ENCODE measurements at regions not wholly inside any gene's neighbourhood (a gene's known extent, or its start where the extent isn't known, plus 50 kb on each side); places are given as distances from the start of the nearest gene placed in this dataset.
"Not testable (repeated sequence)": the region's sequence is repeated elsewhere in the genome, so short reads cannot be mapped to it uniquely, and the experiment has no call there.

DNA sequence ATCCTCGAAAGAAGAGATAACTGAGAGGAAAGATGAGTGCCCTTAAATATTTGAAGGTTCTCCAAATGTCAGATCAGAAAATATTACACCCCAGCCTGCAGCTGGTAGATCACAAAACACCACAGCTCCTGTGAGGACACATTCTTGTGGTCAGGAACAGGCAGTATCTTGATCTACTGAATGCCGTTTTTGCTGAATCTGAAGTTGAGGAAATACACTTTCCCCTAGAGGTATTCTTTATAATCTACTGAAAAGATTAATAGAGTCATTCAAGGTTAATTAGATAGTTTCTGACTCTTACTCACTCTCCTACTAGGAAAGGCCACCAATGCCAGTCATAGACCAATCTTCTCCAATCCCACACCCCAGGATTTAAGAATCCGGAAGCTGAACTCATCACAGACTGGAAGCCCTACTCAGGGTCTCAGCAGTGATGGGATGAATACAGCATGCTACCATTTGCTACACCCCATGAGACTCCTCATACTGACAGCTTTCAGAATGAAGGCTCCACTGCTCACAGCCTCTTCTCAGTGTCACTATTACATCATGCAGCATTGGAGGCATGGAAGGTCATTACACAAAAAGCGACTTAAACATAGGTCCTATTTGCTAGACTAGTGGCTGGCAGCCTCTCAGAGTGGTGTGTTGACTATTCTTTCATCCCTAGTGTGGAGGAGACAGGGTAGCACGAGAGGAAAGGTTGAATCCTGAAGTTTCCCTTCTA is 143.9 kb upstream of the SLC1A3 start:
- H3K27ac ChIP-seq = no peak overlapping the region
- H3K4me3 ChIP-seq (ENCODE audit: low read depth in 1 of 2, low read length in 1 of 2) = no peak overlapping the region
- H3K9me3 ChIP-seq = no peaks in the 10 kb centered on the region
- no peaks in the 10 kb centered on the region for H3K27me3 ChIP-seq
- H3K4me1 ChIP-seq (ENCODE audit: control insufficient read depth in 1 of 2, insufficient read depth in 1 of 2, low read depth in 1 of 2, low read length in 1 of 2) = no peaks in the 10 kb centered on the region
- TF ChIP-seq, protein P1, sequence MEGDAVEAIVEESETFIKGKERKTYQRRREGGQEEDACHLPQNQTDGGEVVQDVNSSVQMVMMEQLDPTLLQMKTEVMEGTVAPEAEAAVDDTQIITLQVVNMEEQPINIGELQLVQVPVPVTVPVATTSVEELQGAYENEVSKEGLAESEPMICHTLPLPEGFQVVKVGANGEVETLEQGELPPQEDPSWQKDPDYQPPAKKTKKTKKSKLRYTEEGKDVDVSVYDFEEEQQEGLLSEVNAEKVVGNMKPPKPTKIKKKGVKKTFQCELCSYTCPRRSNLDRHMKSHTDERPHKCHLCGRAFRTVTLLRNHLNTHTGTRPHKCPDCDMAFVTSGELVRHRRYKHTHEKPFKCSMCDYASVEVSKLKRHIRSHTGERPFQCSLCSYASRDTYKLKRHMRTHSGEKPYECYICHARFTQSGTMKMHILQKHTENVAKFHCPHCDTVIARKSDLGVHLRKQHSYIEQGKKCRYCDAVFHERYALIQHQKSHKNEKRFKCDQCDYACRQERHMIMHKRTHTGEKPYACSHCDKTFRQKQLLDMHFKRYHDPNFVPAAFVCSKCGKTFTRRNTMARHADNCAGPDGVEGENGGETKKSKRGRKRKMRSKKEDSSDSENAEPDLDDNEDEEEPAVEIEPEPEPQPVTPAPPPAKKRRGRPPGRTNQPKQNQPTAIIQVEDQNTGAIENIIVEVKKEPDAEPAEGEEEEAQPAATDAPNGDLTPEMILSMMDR (IDR thresholded peaks at IDR 0.05) = no peak
- no peaks in the 10 kb centered on the region for H3K36me3 ChIP-seq

DNA sequence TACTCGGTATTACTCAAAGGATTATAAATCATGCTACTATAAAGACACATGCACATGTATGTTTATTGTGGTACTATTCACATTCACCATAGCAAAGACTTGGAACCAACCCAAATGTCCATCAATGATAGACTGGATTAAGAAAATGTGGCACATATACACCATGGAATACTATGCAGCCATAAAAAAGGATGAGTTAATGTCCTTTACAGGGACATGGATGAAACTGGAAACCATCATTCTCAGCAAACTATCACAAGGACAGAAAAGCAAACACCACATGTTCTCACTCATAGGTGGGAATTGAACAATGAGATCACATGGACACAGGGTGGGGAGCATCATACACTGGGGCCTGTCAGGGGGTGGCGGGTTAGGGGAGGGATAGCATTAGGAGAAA is 130.5 kb upstream of the SLC1A3 start:
- not testable (repeated sequence) for H3K27ac ChIP-seq; H3K9me3 ChIP-seq; H3K4me1 ChIP-seq (ENCODE audit: control insufficient read depth in 1 of 2, insufficient read depth in 1 of 2, low read depth in 1 of 2, low read length in 1 of 2); H3K4me3 ChIP-seq (ENCODE audit: low read depth in 1 of 2, low read length in 1 of 2); H3K27me3 ChIP-seq; H3K36me3 ChIP-seq

DNA sequence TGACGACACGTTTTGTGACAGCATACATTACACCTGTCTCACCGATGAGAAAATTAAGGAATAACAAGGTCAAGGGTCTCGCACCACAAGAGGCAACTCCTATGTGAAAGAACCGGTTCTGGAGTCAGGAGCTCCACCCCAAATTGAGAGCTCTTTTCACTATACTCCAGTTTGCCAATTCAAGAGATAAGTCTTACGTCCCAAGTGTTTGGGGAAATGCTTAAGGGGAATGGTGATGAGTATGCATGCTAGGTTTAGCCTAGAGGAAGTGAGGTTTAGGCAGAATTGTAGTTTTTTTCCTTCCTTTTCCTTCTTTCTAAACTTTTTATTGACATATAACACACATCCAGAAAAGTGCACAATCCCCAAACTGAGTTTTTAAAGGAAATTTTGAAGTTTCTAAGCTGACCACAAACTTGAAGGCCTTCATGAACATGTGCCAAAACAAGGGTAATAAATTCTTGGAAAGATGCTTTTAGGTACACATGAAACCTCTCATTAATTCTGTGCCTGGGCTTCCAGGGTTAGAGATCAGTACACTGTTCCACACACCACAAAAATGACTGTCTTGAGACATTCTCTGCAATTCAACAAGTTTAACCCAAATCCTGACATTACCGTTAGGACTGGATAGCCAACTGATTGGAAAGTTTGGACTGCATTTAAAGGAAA is 127.6 kb upstream of the SLC1A3 start:
- Histone ChIP-seq H3K36me3 (no peaks in the 10 kb centered on the region), H3K4me3 (ENCODE audit: low read depth in 1 of 2, low read length in 1 of 2) (no peak overlapping the region), H3K27ac (no peak overlapping the region), H3K9me3 (no peaks in the 10 kb centered on the region), H3K27me3 (no peaks in the 10 kb centered on the region), H3K4me1 (ENCODE audit: control insufficient read depth in 1 of 2, insufficient read depth in 1 of 2, low read depth in 1 of 2, low read length in 1 of 2) (no peaks in the 10 kb centered on the region)
- TF ChIP-seq, protein P1 (IDR thresholded peaks at IDR 0.05) = no peak

DNA sequence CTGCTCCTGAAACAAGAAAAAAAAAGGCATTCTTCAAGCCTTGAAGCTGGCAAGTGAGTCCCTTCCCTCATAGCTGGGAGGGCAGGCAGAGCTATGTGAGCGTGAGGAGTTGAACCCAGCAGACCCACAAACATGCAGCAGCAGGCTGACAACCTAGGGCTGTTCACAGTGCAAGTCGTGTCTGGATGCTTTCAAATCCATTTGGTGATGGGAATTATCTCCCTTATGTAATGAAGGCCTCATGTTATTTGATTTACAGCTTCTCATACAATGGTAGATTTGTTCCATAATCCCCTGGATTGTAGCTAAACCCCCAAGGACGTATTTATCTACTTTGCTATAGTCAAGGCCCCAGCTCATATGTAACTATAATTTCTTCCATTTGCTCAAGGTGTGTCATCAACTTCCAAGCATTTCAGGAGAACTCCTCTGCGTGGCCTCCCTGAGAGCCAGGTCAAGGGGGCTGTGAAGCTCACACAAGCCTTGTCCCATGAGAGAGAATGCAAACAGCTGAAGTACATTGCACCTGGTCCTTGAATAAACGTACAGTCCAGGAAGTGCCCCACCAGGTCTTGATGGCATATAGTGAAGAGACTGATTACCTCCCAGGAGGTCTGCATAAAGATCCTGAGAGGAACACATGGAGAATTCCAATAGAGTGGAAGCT is 124.8 kb upstream of the SLC1A3 start:
- H3K36me3 ChIP-seq = no peaks in the 10 kb centered on the region
- H3K27me3 ChIP-seq = no peaks in the 10 kb centered on the region
- H3K9me3 ChIP-seq = no peaks in the 10 kb centered on the region
- H3K4me1 ChIP-seq (ENCODE audit: control insufficient read depth in 1 of 2, insufficient read depth in 1 of 2, low read depth in 1 of 2, low read length in 1 of 2) = no peaks in the 10 kb centered on the region
- no peak overlapping the region for H3K27ac ChIP-seq
- H3K4me3 ChIP-seq (ENCODE audit: low read depth in 1 of 2, low read length in 1 of 2) = no peak overlapping the region
- TF ChIP-seq, protein P1 (IDR thresholded peaks at IDR 0.05) = no peak

DNA sequence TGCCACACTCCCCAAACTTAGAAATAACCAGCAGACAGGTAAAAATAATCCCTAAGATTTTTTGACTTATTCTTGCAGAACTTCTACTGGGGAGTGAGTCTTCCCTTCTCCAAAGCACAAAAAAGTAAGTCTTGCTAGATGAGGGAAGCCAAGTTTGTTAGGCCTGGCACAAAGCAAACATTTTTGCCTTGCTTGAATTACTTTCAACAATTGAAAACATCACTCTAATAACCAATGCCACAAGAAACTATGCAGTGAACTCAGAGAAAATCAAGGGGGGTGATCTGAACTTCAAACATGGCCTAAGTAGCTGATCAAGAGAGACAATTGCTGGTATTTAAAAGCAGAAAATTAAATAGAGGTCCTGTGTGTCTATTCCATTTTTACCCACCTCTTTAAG is 123.6 kb upstream of the SLC1A3 start:
- TF ChIP-seq, protein P1 (IDR thresholded peaks at IDR 0.05) = no peak
- Histone ChIP-seq H3K27ac (no peak overlapping the region), H3K9me3 (no peaks in the 10 kb centered on the region), H3K27me3 (no peaks in the 10 kb centered on the region), H3K4me3 (ENCODE audit: low read depth in 1 of 2, low read length in 1 of 2) (no peak overlapping the region), H3K36me3 (no peaks in the 10 kb centered on the region), H3K4me1 (ENCODE audit: control insufficient read depth in 1 of 2, insufficient read depth in 1 of 2, low read depth in 1 of 2, low read length in 1 of 2) (no peaks in the 10 kb centered on the region)

DNA sequence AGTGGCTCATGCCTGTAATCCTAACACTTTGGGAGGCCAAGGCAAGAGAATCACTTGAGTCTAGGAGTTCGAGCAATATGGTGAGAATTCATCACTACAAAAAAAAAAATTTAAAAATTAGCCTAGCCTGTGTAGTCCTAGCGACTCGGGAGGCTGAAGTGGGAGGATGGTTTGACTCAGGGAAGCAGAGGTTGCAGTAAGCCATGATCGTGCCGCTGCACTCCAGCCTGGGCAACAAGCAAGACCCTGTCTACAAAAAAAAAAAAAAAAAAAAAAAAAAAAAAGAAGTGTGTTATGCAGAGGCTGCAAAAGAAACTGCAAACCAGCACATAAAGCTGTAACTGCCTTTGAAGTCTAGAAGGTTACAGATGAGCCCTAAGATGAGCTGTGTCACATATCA is 116.9 kb upstream of the SLC1A3 start:
- no peaks in the 10 kb centered on the region for H3K27me3 ChIP-seq
- no peaks in the 10 kb centered on the region for H3K4me1 ChIP-seq (ENCODE audit: control insufficient read depth in 1 of 2, insufficient read depth in 1 of 2, low read depth in 1 of 2, low read length in 1 of 2)
- TF ChIP-seq, protein P1 (IDR thresholded peaks at IDR 0.05) = no peak
- no peaks in the 10 kb centered on the region for H3K36me3 ChIP-seq
- no peaks in the 10 kb centered on the region for H3K9me3 ChIP-seq
- no peak overlapping the region for H3K27ac ChIP-seq
- H3K4me3 ChIP-seq (ENCODE audit: low read depth in 1 of 2, low read length in 1 of 2) = no peak overlapping the region
